SK-N-SH treated with all-trans-retinoic acid at 6 μM for 48 hours (cell line): ENCODE measurements at regions not wholly inside any gene's neighbourhood (a gene's known extent, or its start where the extent isn't known, plus 50 kb on each side); places are given as distances from the start of the nearest gene placed in this dataset.

Experiments
- ATAC-seq: fragments of 200-7000 bp; cut with Tn5 transposase; 3 replicates; pipeline ENCODE4 v1.9.1; 2020; ENCODE audit warnings: mild to moderate bottlenecking, moderate library complexity
- ARNTL ChIP-seq: fragments of 450-650 bp; formaldehyde crosslinking; IDR thresholded peaks from 2 replicates; pipeline ENCODE4 v1.5.0; 2020; ENCODE audit warnings: low read depth, mild to moderate bottlenecking, moderate library complexity, borderline replicate concordance
- BACH2 ChIP-seq: fragments of 250-450 bp; sonication (Bioruptor Pico); IDR thresholded peaks from 2 replicates; pipeline ENCODE4 v1.9.0; 2021; ENCODE audit warnings: mild to moderate bottlenecking, borderline replicate concordance
- CSDC2 ChIP-seq: fragments of 250-450 bp; sonication (Bioruptor Pico); IDR thresholded peaks from 2 replicates; pipeline ENCODE4 v1.5.0; 2020; ENCODE audit warnings: mild to moderate bottlenecking, moderate library complexity
- ESRRG ChIP-seq: fragments of 250-450 bp; sonication (Bioruptor Pico); IDR thresholded peaks from 2 replicates; pipeline ENCODE4 v1.6.1; 2021; ENCODE audit warnings: mild to moderate bottlenecking
- GLIS3 ChIP-seq: fragments of 250-450 bp; sonication (Bioruptor Pico); IDR thresholded peaks from 2 replicates; pipeline ENCODE4 v1.5.0; 2020; ENCODE audit warnings: mild to moderate bottlenecking, moderate library complexity
- ISL1 ChIP-seq: fragments of 250-450 bp; sonication (Bioruptor Pico); IDR thresholded peaks from 2 replicates; pipeline ENCODE4 v2.1.2; 2022; ENCODE audit warnings: mild to moderate bottlenecking, moderate library complexity
- OSR1 ChIP-seq: fragments of 250-450 bp; sonication (Bioruptor Pico); IDR thresholded peaks from 2 replicates; pipeline ENCODE4 v1.8.0; 2022; ENCODE audit warnings: moderate library complexity, mild to moderate bottlenecking, inconsistent platforms
- PPARA ChIP-seq: fragments of 250-450 bp; sonication (Bioruptor Pico); IDR thresholded peaks from 2 replicates; pipeline ENCODE4 v1.5.0; 2020; ENCODE audit warnings: mild to moderate bottlenecking, borderline replicate concordance
- RARB ChIP-seq: fragments of 250-450 bp; sonication (Bioruptor Pico); IDR thresholded peaks from 2 replicates; pipeline ENCODE4 v1.8.0; 2021; ENCODE audit warnings: mild to moderate bottlenecking, moderate library complexity
- SNAI2 ChIP-seq: fragments of 250-450 bp; sonication (Bioruptor Pico); IDR thresholded peaks from 2 replicates; pipeline ENCODE4 v1.5.0; 2020; ENCODE audit warnings: mild to moderate bottlenecking, moderate library complexity
- TCF4 ChIP-seq: fragments of 250-450 bp; sonication (Bioruptor Pico); IDR thresholded peaks from 2 replicates; pipeline ENCODE4 v1.8.0; 2021; ENCODE audit warnings: mild to moderate bottlenecking, moderate library complexity, borderline replicate concordance
- TOX ChIP-seq: fragments of 250-450 bp; sonication (Bioruptor Pico); IDR thresholded peaks from 2 replicates; pipeline ENCODE4 v1.8.0; 2021; ENCODE audit warnings: mild to moderate bottlenecking, moderate library complexity, borderline replicate concordance
- TSHZ2 ChIP-seq: fragments of 250-450 bp; sonication (Bioruptor Pico); IDR thresholded peaks from 2 replicates; pipeline ENCODE4 v1.5.0; 2020; ENCODE audit warnings: mild to moderate bottlenecking, moderate library complexity
- ZC3H10 ChIP-seq: fragments of 250-450 bp; sonication (Bioruptor Pico); IDR thresholded peaks from 2 replicates; pipeline ENCODE4 v1.5.1; 2021; ENCODE audit warnings: mild to moderate bottlenecking, moderate library complexity
- ZFP3 ChIP-seq: fragments of 250-450 bp; sonication (Bioruptor Pico); IDR thresholded peaks from 2 replicates; pipeline ENCODE4 v1.5.0; 2020; ENCODE audit warnings: mild to moderate bottlenecking, moderate library complexity
- ZFP30 ChIP-seq: fragments of 450-650 bp; formaldehyde crosslinking; IDR thresholded peaks from 2 replicates; pipeline ENCODE4 v1.5.0; 2022; ENCODE audit warnings: mild to moderate bottlenecking, moderate library complexity
- ZNF565 ChIP-seq: fragments of 450-650 bp; formaldehyde crosslinking; conservative IDR thresholded peaks from 2 replicates; pipeline ENCODE4 v1.5.0; 2020; ENCODE audit warnings: low read depth, mild to moderate bottlenecking, moderate library complexity
- ZNF70 ChIP-seq: fragments of 450-650 bp; formaldehyde crosslinking; IDR thresholded peaks from 2 replicates; pipeline ENCODE4 v1.5.0; 2020; ENCODE audit warnings: mild to moderate bottlenecking, moderate library complexity
- ZNF8 ChIP-seq: fragments of 450-650 bp; formaldehyde crosslinking; IDR thresholded peaks from 2 replicates; pipeline ENCODE4 v1.5.0; 2020; ENCODE audit warnings: mild to moderate bottlenecking, moderate library complexity
- TF ChIP-seq, protein P1 (sequence below): fragments of 250-450 bp; sonication (Bioruptor Pico); IDR thresholded peaks from 2 replicates; pipeline ENCODE4 v1.5.1; 2020; ENCODE audit warnings: low read depth, mild to moderate bottlenecking, moderate library complexity
- TF ChIP-seq, protein P2 (sequence below): fragments of 250-450 bp; sonication (Bioruptor Pico); IDR thresholded peaks from 2 replicates; pipeline ENCODE4 v1.8.0; 2021; ENCODE audit warnings: low read depth, mild to moderate bottlenecking, moderate library complexity, borderline replicate concordance
- TF ChIP-seq, protein P3 (sequence below): fragments of 250-450 bp; sonication (Bioruptor Pico); IDR thresholded peaks from 2 replicates; pipeline ENCODE4 v1.5.1; 2021; ENCODE audit warnings: mild to moderate bottlenecking, moderate library complexity

DNA sequence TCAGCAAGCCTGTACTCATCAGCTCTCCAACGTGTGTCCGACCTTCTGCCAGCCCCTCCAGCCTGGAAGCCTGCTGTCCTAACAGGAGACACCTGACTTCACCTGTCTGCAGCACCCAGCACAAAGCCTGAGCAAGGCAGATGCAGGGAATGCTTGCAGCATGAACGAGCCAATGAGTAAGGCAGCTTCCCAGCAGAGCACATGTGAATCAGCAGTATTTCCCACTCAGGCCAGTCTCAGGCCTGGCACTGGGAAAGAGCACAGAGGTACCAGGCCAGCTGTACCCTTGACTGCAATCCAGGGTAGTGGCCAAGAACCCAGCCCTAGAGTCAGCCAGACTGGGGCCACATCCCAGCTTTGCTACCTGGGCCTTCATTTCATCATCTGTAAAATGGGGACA lies 120.8 kb downstream of the MAFB start:
- TF ChIP-seq ZFP3 (CRISPR knock-in tag) (no peak), ZNF565 (CRISPR knock-in tag) (no peak), GLIS3 (no peak), RARB (CRISPR knock-in tag) (no peak), TSHZ2 (CRISPR knock-in tag) (no peak), ZNF8 (CRISPR knock-in tag) (no peak), TOX (CRISPR knock-in tag) (no peak), TCF4 (CRISPR knock-in tag) (no peak), ZFP30 (no peak), CSDC2 (CRISPR knock-in tag) (no peak), ZNF70 (CRISPR knock-in tag) (no peak), ARNTL (CRISPR knock-in tag) (no peak), BACH2 (CRISPR knock-in tag) (no peak), OSR1 (CRISPR knock-in tag) (no peak), ZC3H10 (CRISPR knock-in tag) (no peak), ESRRG (CRISPR knock-in tag) (no peak), SNAI2 (no peak)
- TF ChIP-seq, protein P1, sequence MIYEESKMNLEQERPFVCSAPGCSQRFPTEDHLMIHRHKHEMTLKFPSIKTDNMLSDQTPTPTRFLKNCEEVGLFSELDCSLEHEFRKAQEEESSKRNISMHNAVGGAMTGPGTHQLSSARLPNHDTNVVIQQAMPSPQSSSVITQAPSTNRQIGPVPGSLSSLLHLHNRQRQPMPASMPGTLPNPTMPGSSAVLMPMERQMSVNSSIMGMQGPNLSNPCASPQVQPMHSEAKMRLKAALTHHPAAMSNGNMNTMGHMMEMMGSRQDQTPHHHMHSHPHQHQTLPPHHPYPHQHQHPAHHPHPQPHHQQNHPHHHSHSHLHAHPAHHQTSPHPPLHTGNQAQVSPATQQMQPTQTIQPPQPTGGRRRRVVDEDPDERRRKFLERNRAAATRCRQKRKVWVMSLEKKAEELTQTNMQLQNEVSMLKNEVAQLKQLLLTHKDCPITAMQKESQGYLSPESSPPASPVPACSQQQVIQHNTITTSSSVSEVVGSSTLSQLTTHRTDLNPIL (CRISPR knock-in tag) = no peak
- TF ChIP-seq, protein P2, sequence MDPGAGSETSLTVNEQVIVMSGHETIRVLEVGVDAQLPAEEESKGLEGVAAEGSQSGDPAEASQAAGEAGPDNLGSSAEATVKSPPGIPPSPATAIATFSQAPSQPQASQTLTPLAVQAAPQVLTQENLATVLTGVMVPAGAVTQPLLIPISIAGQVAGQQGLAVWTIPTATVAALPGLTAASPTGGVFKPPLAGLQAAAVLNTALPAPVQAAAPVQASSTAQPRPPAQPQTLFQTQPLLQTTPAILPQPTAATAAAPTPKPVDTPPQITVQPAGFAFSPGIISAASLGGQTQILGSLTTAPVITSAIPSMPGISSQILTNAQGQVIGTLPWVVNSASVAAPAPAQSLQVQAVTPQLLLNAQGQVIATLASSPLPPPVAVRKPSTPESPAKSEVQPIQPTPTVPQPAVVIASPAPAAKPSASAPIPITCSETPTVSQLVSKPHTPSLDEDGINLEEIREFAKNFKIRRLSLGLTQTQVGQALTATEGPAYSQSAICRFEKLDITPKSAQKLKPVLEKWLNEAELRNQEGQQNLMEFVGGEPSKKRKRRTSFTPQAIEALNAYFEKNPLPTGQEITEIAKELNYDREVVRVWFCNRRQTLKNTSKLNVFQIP (CRISPR knock-in tag) = no peak
- TF ChIP-seq, protein P3, sequence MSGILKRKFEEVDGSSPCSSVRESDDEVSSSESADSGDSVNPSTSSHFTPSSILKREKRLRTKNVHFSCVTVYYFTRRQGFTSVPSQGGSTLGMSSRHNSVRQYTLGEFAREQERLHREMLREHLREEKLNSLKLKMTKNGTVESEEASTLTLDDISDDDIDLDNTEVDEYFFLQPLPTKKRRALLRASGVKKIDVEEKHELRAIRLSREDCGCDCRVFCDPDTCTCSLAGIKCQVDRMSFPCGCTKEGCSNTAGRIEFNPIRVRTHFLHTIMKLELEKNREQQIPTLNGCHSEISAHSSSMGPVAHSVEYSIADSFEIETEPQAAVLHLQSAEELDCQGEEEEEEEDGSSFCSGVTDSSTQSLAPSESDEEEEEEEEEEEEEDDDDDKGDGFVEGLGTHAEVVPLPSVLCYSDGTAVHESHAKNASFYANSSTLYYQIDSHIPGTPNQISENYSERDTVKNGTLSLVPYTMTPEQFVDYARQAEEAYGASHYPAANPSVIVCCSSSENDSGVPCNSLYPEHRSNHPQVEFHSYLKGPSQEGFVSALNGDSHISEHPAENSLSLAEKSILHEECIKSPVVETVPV (CRISPR knock-in tag) = no peak
- no peak for ATAC-seq

DNA sequence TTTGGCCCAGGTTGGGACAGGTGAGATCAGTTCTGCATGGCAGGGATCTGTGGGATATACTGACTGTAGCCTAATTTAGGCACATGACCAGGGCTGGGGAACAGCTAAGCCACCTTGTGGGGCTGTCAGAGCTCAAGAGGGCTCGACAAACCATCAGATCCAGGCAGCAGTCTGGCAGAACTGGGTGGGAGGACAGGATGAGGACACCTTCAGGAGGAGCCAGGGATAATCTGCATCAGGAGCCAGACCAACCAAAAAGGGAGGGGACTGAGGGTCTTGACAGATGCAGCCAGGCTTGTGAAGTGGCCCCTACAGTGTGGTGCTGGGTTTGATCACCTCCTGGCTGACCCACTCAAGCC lies 123.4 kb downstream of the MAFB start:
- TF ChIP-seq TSHZ2 (CRISPR knock-in tag) (no peak), PPARA (CRISPR knock-in tag) (no peak), ZFP3 (CRISPR knock-in tag) (no peak)
- ATAC-seq = no peak

GRCh38 chr20:40565001-40565681 lies 123.9 kb downstream of the MAFB start:
- peak; percentile 74 for ATAC-seq
- TF ChIP-seq, protein P3 (CRISPR knock-in tag) = no peak
- peak; percentile 19; the same call in 1 of the 2 replicates for TF ChIP-seq ISL1 (CRISPR knock-in tag)
- no peak for TF ChIP-seq ESRRG (CRISPR knock-in tag)
